Posterior cingulate gyrus (tissue), 11 donors: ENCODE measurements at regions not wholly inside any gene's neighbourhood (a gene's known extent, or its start where the extent isn't known, plus 50 kb on each side); places are given as distances from the start of the nearest gene placed in this dataset.
"Not testable (repeated sequence)": the region's sequence is repeated elsewhere in the genome, so short reads cannot be mapped to it uniquely, and the experiment has no call there.

Experiments used
- DNase-seq, 10 donors: peaks; one replicate each; pipeline versions ENCODE4 v3.0.0 to v3.0.0-alpha.2; 2020 to 2021; ENCODE audit warnings: mixed read lengths in 3 of 10
- intact Hi-C: fragments of 100-400 bp; cut with DNase I; formaldehyde crosslinking; loops from one replicate; pipeline ENCODE4 v1.15.1; 2023

- DNase-seq = no peak
- intact Hi-C loops = loop anchor here (5.0 kb wide), 1 partner anchor 39 kb away; no protein-coding TSS in a partner anchor
These were observed 404.3 kb downstream of the HLX start for GRCh38 chr1:221283532-221283931.

DNA sequence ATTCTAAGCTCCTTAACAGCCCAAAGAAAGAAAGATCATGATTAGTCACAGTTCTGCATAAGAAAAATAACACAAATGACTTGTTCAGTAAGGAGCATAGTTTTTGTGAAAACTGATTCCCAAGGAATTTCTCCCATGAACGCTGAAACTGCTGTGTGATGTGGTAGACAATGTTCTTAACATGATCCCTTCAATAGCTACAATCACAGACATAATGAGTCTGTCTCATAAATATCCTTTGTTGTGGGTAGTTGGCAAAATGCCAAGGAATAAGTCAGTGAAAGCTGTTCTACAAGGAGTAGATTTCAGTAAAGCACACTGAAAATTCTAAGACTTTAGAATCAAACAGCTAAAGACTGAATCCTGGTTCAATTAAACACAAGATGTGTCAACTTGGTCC lies 404.8 kb downstream of the HLX start:
- intact Hi-C loops = loop anchor here (5.0 kb wide), 1 partner anchor 38 kb away; no protein-coding TSS in a partner anchor
- no peak for DNase-seq

- intact Hi-C loops = loop anchor here (5.0 kb wide), 1 partner anchor 37 kb away; no protein-coding TSS in a partner anchor
- not testable (repeated sequence) for DNase-seq
These were observed 405.7 kb downstream of the HLX start for GRCh38 chr1:221284991-221285390.

- intact Hi-C loops = not testable (repeated sequence)
- DNase-seq = peak in 2 of 10 donors; percentile 69 to 80
These were observed 406.4 kb downstream of the HLX start for GRCh38 chr1:221285458-221286210.

- no peak for DNase-seq
- intact Hi-C loops = no loop called here
These were observed 407.2 kb downstream of the HLX start for GRCh38 chr1:221286399-221286798.

DNA sequence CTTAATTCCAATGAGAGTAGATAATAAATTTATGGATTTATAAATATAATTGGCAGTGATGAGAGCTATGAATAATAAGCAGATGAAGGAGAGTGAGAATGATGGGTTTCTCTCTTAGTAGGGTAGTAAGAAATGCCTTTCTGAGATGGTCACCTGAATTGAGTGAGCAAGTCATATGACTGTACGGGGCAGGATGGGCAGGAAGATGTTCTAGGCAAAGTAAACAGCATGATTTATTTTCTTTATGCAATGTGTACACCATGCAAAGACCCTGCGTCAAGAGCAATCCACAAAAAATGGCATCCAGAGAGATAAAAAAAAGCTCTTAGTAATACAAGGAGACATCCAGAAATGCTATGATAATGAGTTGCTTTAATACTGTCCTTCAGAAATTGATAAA lies 409.9 kb downstream of the HLX start:
- intact Hi-C loops = no loop called here
- no peak for DNase-seq

- DNase-seq = no peak
- intact Hi-C loops = no loop called here
These were observed 411.4 kb downstream of the HLX start for GRCh38 chr1:221290669-221291068.

DNA sequence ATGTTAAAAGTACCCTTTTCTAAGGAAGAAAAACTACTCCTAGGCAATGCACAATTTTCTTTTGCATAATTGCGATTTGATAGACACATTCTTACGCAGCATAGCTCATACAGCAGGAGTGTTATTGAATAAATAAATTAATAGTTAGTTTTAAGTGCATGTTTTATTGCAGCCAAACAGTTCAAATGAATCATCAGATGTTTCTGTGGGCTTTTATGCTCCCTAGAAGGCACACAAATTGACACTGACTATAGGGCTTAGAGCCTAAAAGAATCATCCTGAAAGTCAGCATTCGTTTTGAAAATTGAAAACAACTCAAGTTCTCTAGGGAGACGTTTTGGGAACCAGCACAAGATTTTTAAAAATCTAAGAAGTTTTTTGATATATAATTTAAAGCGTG lies 411.9 kb downstream of the HLX start:
- DNase-seq = no peak

GRCh38 chr1:221292652-221293051 lies 413.4 kb downstream of the HLX start:
- intact Hi-C loops = no loop called here
- no peak for DNase-seq

More for the DNA sequence above, 411.9 kb downstream of the HLX start:
- intact Hi-C loops = no loop called here

DNA sequence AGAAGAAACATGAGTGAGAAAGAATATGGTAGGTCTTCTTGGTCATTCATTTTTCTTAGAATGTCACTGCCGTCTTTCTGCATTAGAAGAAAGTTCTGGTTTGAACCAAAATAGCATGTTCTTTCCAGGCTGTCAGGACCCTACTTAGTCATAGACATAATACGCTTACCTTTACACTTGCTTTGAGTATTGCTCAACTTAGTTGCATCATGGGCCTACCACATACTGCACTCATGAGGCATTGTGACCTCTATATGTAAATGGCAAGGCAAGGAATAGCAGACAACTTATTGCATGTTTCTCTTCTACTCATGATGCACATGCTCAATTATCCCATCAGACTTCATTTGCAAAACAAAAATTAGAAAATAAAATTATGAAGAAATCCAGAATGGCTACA lies 415.0 kb downstream of the HLX start:
- DNase-seq = no peak
- intact Hi-C loops = no loop called here

DNA sequence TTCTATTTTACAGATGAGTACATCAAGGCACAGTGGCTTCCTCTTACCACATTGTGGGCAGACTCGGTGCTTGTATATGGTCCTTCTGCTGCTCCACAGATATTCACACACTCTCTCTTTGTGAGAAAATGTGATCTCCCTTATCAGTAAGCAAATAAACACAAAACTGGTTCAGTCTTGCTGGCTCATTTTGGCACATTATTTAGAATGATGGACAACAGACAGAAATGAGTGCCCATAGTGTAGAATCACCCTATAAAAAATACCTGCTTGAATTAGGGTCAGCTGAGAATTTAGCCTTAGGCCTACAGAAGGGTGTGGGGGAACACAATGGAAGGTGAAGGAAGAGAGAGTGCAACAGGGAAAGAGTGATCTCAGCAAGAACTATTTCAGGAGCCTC lies 423.1 kb downstream of the HLX start:
- no peak for DNase-seq
- intact Hi-C loops = no loop called here

DNA sequence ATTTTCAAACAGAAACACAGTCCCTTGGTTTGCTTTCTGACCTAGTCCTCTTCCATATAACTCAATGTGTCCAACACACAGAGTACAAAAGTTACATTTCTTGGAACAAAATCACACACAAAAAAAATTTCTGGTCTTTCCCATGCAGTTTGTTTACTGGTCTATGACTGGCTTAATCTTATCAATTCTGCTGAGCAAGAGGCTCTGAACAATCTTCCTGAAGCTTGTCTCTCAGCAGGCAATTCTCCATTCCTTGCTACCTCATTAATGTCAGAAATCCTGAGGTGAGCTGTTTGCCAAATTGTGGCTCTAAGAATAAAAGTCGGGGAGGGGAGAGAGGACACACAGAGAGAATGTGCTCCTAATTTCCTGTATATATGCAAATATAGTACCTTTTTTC lies 423.6 kb downstream of the HLX start:
- intact Hi-C loops = no loop called here
- no peak for DNase-seq

DNA sequence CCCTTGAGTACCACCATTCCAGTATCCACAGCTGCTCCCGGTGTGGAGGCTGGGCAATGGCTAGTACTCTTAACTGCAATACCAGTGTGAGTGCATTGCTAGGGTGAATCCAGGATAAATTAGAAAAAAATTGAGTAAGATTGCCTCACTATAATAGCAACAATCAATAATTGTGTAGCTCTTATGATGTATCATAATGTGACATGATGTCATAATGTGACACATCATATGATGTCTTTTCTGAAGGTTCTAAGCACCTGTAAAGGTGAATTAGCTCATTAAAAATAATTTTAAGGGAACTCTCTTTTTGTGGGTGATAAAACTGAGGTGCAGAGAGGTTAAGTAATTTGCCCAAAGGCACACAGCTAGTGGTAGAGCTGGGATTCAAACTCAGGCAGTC lies 424.4 kb downstream of the HLX start:
- intact Hi-C loops = no loop called here
- DNase-seq = no peak

DNA sequence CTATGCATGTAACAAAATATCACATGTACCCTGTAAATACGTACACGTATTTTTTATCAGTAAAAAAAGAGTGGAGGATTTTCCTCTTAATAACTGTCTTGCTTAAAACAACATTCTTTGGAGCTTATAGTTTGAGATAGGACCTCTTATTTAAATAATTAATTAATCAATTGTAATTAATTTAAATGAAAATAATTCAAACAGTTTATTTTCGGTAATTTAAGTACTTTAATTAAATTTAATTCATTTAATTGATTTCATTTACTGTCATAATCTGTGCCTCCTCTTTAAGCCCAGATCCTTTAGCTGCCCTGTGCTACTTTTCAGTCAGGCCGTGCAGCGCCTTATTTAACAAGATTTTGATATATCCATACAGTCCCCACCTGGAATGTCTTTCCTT lies 427.0 kb downstream of the HLX start:
- DNase-seq = no peak
- intact Hi-C loops = no loop called here

DNA sequence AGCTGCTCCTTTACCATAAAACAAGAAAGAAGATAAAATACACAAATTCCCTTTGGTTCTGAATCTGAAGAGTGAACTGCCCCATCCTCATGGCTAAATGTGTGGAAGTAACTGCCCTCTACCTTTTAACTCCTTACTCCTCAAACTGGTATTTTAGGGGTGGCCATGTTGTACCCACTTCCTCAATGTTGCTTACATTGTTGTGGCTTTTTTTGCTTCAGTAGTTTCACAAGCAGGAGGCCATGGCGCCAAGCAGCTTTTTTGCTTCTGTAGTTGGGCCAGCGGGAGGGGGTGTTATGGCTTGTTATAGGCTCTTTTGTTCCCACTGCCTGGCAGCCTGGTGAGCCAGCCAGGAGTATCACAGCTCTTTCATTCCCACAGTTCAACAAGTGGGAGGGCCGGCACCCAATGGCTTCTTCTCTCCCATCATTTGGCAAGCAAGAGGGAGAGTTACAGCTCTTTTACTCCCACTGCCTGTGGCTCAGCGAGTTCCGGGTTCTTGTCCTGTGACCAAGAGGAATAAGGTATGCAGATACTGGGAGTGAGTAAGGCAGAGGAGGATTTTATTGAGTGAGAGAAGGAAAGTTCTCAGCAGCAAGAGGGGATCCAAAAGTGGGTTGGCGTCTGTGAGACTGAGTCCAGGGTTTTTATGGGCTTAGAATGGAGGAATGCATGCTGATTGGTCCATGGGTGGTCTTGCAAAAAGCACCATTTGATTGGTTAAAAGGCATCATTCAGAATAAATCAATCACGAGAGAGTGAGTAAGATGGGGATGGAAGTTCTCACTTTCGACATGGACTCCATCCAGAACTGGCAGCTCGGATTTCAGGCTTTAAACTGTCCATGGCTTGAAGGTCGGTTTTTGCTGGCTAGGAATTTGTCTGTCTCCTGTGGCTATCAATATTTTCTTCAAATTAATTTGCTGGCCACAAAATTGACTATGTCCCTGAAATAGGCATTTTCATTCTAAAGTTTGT lies 429.6 kb downstream of the HLX start:
- intact Hi-C loops = no loop called here

DNA sequence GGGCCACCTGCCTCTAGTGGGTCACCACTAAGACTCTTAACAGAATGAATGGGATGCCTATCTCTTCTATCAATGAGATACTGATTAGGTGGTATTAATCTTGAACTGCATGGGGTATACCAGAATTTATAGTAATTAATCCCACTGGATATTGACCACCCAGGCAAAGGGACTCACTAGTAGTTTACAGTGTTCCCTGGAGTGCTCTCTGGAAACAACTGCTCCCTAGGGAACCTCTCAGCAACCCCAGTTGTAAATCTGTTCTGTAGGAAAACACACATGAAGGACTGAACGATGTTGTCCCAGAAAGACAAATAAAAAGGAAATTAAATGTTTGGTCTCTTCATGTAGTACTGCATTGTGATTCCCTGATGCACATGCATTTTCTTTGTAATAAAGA lies 430.5 kb downstream of the HLX start:
- intact Hi-C loops = no loop called here
- no peak for DNase-seq

More for the DNA sequence above, 429.6 kb downstream of the HLX start:
- DNase-seq = peak in 2 of 10 donors; percentile 19 to 69

- intact Hi-C loops = no loop called here
- no peak for DNase-seq
These were observed 430.9 kb downstream of the HLX start for GRCh38 chr1:221310180-221310579.

DNA sequence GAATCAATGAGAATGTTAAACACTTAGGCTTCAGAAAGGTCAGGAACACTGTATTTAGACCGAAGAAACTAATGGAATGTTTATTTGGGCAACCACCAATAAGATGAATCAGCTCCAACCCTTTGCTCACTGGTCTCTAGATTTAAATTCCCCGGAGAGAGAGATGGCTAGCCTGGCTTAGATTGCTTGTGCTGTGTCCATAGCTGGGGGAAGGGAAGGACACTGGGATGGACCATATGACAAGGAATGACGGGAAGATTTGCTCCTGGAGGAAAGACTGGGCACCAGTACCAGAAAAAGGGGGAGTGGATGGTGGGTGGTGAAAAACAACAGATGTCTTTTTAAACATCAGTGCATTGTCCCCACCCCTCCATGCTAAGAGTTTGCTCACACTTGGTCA lies 426.6 kb downstream of the DUSP10 start:
- no peak for DNase-seq
- intact Hi-C loops = no loop called here

GRCh38 chr1:221316491-221317056 lies 425.3 kb downstream of the DUSP10 start:
- no peak for DNase-seq
- intact Hi-C loops = no loop called here

- no peak for DNase-seq
- intact Hi-C loops = no loop called here
These were observed 424.4 kb downstream of the DUSP10 start for GRCh38 chr1:221317537-221317936.

- peak in 1 of 10 donors; percentile 65 for DNase-seq
- intact Hi-C loops = no loop called here
These were observed 413.9 kb downstream of the DUSP10 start for GRCh38 chr1:221327954-221328353.
